ENCODE measurements at regions not wholly inside any gene's neighbourhood (a gene's known extent, or its start where the extent isn't known, plus 50 kb on each side); places are given as distances from the start of the nearest gene placed in this dataset.

DNA sequence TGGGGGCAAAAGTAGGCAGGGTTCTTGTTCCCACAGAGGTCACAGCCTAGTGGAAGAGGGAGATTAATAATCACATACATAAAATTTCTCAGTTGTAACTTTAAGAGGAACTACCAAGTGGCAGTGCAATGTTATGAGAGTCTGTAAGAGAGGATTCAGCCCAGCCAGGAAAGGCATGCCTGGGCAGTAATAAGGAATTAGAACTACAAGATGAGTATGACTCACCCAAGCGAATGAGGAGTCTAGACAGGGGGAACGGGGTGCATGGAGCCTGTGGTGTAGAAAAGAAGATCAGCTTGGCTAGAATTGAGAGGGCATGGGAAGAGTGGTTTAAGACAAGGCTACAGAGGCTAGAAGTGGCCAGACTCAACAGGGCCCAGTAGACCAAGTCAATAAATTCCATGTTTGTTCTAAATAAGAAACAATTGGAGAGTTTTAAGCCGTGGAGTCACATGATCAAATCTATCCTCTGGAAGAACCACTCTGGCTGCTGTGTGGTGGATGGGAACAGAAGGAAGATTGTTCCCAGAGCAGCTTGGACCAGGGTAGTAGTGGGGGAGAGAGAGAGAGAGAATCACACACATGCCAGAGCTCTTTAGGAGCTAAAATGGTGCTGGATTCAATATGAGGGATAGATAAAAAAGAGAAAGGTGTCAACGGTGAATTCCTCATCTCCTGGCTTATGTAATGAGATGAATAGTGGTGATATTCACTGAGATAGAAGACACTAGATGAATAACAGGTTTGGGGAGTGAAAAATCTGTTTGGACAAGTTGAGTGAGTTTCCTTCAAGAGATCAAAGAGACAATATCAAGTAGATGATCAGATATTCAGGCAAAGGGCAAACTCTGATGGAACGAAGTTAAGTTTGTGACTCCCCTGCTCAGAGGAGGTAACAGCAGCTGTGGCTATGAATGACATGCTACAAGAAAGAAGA, 265.1 kb downstream of the FGFR2 start:
- DNase-seq, result no peak
- in situ Hi-C loops (cut with MboI; ENCODE audit: low sequenced_read_pairs in 4 of 4), result no loop called here
- TF ChIP-seq, protein P1, sequence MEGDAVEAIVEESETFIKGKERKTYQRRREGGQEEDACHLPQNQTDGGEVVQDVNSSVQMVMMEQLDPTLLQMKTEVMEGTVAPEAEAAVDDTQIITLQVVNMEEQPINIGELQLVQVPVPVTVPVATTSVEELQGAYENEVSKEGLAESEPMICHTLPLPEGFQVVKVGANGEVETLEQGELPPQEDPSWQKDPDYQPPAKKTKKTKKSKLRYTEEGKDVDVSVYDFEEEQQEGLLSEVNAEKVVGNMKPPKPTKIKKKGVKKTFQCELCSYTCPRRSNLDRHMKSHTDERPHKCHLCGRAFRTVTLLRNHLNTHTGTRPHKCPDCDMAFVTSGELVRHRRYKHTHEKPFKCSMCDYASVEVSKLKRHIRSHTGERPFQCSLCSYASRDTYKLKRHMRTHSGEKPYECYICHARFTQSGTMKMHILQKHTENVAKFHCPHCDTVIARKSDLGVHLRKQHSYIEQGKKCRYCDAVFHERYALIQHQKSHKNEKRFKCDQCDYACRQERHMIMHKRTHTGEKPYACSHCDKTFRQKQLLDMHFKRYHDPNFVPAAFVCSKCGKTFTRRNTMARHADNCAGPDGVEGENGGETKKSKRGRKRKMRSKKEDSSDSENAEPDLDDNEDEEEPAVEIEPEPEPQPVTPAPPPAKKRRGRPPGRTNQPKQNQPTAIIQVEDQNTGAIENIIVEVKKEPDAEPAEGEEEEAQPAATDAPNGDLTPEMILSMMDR (IDR thresholded peaks at IDR 0.05 in 4 of 5, conservative IDR thresholded peaks at IDR 0.05 in 1 of 5), result no peak
- no peak for TF ChIP-seq POLR2A (IDR thresholded peaks at IDR 0.05)
- H3K4me1 ChIP-seq, result no peaks in the 10 kb centered on the region
- ATAC-seq, result no peak
- no peaks in the 10 kb centered on the region for H3K9me3 ChIP-seq
- intact Hi-C loops (cut with DNase I; ENCODE audit: low total_unique reads), result no loop called here
- no peak overlapping the region for H3K27ac ChIP-seq
- H3K36me3 ChIP-seq, result no peaks in the 10 kb centered on the region
- no peaks in the 10 kb centered on the region for H3K27me3 ChIP-seq
- no peak overlapping the region for H3K4me3 ChIP-seq

DNA sequence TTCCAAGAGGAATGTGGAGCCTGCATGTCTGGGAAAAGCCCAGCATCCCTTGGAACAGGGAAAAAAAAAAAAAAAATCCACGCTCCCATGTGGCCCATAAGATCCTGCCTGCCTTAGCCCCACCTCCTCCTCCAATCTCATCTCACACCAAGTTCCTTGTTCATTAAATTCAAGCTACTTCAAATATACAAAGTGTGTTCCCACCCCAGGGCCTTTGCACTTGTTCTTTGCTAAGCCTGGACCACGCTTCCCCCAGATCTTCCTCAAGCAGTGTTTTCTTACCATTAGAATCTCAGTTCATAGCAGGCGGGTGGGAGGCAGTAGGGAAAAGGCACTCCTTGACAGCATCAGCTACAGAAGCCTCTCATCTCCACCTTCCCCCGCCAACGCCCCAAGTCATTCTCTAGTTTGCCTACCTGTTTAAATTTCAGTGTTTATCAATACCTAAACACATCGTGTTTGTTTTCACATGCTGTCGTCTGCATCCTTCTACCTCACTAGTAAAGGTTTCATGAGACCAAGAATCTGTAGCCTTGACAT, 262.8 kb downstream of the FGFR2 start:
- no peaks in the 10 kb centered on the region for H3K9me3 ChIP-seq
- H3K36me3 ChIP-seq, result no peaks in the 10 kb centered on the region
- TF ChIP-seq, protein P1 (IDR thresholded peaks at IDR 0.05 in 4 of 5, conservative IDR thresholded peaks at IDR 0.05 in 1 of 5), result no peak
- TF ChIP-seq POLR2A (IDR thresholded peaks at IDR 0.05), result no peak
- DNase-seq (no peak), ATAC-seq (no peak)
- H3K4me1 ChIP-seq, result no peaks in the 10 kb centered on the region
- in situ Hi-C loops (cut with MboI; ENCODE audit: low sequenced_read_pairs in 4 of 4), result no loop called here
- intact Hi-C loops (cut with DNase I; ENCODE audit: low total_unique reads), result no loop called here
- no peak overlapping the region for H3K4me3 ChIP-seq
- no peak overlapping the region for H3K27ac ChIP-seq
- no peaks in the 10 kb centered on the region for H3K27me3 ChIP-seq

DNA sequence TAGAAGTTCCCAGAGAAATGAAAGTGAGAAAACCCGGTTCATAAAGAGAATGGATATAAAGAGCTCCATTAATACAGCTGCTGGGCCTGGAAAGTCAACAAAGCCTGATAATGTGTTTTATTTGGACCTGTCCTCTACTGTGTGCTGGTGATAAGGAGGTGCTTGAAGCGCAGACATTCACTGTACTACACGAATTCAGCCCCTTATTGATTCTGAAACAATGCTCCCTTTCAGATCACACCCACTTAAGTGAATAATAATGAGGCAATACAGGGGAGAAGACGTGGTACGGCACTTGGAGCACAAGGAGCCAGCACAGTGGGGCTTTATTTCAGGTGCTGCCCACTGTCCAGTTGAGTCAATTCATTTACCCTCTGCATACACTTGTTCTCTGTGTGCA, 260.8 kb downstream of the FGFR2 start:
- H3K27ac ChIP-seq, result no peak overlapping the region
- H3K27me3 ChIP-seq, result no peaks in the 10 kb centered on the region
- intact Hi-C loops (cut with DNase I; ENCODE audit: low total_unique reads), result no loop called here
- in situ Hi-C loops (cut with MboI; ENCODE audit: low sequenced_read_pairs in 4 of 4), result no loop called here
- no peak overlapping the region for H3K4me3 ChIP-seq
- no peaks in the 10 kb centered on the region for H3K36me3 ChIP-seq
- H3K9me3 ChIP-seq, result no peaks in the 10 kb centered on the region
- no peaks in the 10 kb centered on the region for H3K4me1 ChIP-seq
- no peak for DNase-seq
- no peak for ATAC-seq
- TF ChIP-seq POLR2A (IDR thresholded peaks at IDR 0.05), result no peak
- TF ChIP-seq, protein P1 (IDR thresholded peaks at IDR 0.05 in 4 of 5, conservative IDR thresholded peaks at IDR 0.05 in 1 of 5), result no peak

DNA sequence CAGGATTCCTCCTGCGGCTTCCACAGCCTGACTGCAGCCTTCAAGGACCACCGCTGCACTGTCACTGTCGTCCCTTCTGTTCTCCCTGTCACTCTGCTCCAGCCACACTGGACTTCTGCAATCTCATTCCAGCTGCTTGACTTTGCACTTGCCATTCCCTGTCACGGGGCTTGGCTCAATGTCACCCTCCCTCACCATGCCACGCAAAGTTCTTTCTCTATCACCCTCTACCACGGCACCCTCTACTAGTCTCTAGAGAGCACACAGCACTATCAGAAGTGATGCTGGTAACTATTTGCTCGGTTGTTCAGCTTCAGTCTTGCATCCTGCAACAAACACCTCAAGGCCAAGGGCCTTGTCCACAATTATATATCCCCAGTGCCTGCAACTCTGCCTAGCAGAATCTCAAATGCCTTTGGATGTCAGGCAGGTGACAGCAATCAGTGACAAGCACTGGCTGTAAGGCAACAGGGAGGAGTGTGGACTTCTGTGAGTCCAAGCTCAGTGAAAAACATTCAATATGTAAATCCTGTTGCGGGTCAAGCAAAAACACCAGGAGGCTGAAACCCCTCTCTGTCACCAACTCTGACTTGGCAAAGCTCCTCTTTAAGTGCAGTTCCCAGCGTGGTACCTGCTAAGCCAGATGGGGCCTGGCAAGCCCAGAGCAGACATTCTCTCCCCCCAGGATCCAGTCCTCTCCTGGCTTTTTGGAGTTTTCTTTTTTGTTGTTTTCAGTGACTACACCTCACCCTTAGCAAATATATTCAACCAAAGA, 259.9 kb downstream of the FGFR2 start:
- TF ChIP-seq POLR2A (IDR thresholded peaks at IDR 0.05), result no peak
- TF ChIP-seq, protein P1 (IDR thresholded peaks at IDR 0.05 in 4 of 5, conservative IDR thresholded peaks at IDR 0.05 in 1 of 5), result no peak
- Histone ChIP-seq H3K4me1 (no peaks in the 10 kb centered on the region), H3K4me3 (no peak overlapping the region), H3K9me3 (no peaks in the 10 kb centered on the region), H3K27ac (no peak overlapping the region), H3K27me3 (no peaks in the 10 kb centered on the region), H3K36me3 (no peaks in the 10 kb centered on the region)
- in situ Hi-C loops (cut with MboI; ENCODE audit: low sequenced_read_pairs in 4 of 4), result no loop called here
- DNase-seq, result no peak
- no peak for ATAC-seq
- intact Hi-C loops (cut with DNase I; ENCODE audit: low total_unique reads), result no loop called here

Data from gastrocnemius medialis (tissue), 4 donors.